OCI-LY3 (cell line): ENCODE measurements at regions not wholly inside any gene's neighbourhood (a gene's known extent, or its start where the extent isn't known, plus 50 kb on each side); places are given as distances from the start of the nearest gene placed in this dataset.

Experiments used
- EZH2phosphoT487 ChIP-seq: fragments of 200-600 bp; shearing (Covaris generic); IDR thresholded peaks from 2 replicates; pipeline ENCODE4 v1.6.1; 2018; ENCODE audit warnings: antibody characterized with exemption, mixed run types, low read depth
- TF ChIP-seq, protein P1 (sequence below): fragments of 200-600, 300-600 bp; sonication (generic); IDR thresholded peaks from 2 replicates; pipeline ENCODE4 v1.5.1; 2014; ENCODE audit warnings: antibody characterized with exemption, low read length, low read depth

DNA sequence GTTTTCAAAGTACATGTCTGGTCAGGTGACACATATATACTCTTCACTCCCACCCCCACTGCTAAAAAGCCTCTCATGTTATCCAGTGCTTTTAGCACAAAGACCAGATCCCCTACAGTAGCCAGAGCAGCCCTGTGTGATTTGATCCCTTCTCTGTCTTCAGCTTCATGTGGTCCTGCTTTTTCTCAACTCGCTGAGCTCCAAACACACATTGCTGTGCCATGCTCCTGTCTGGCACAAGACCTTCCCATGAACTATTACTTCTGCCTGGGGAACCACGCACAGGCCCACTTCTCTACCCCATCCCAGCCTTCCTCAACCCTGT, 127.1 kb downstream of the RASSF10 start:
- TF ChIP-seq, protein P1, sequence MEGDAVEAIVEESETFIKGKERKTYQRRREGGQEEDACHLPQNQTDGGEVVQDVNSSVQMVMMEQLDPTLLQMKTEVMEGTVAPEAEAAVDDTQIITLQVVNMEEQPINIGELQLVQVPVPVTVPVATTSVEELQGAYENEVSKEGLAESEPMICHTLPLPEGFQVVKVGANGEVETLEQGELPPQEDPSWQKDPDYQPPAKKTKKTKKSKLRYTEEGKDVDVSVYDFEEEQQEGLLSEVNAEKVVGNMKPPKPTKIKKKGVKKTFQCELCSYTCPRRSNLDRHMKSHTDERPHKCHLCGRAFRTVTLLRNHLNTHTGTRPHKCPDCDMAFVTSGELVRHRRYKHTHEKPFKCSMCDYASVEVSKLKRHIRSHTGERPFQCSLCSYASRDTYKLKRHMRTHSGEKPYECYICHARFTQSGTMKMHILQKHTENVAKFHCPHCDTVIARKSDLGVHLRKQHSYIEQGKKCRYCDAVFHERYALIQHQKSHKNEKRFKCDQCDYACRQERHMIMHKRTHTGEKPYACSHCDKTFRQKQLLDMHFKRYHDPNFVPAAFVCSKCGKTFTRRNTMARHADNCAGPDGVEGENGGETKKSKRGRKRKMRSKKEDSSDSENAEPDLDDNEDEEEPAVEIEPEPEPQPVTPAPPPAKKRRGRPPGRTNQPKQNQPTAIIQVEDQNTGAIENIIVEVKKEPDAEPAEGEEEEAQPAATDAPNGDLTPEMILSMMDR, result no peak
- no peak for TF ChIP-seq EZH2phosphoT487
